H1 (cell line): ENCODE measurements at regions not wholly inside any gene's neighbourhood (a gene's known extent, or its start where the extent isn't known, plus 50 kb on each side); places are given as distances from the start of the nearest gene placed in this dataset.

Experiments used
- CTCF ChIA-PET: fragments of 300-600 bp; sonication (Branson Sonifier 250); formaldehyde crosslinking; loops from one replicate; lab custom pipeline; 2021; ENCODE audit not compliant: partially characterized antibody; lab: Charles Lee
- POLR2A ChIA-PET: fragments of 300-600 bp; sonication (Branson Sonifier 250); formaldehyde crosslinking; loops from one replicate; lab custom pipeline; 2021; ENCODE audit warnings: inconsistent platforms; ENCODE audit not compliant: partially characterized antibody; lab: Charles Lee
- DNase-seq, 2 experiments: peaks; one replicate each; pipeline versions ENCODE4 v3.0.0 to v3.0.0-alpha.2; 2010 to 2022; ENCODE audit warnings: low spot score in 2 of 2, low read depth in 1 of 2, mixed read lengths in 1 of 2
- FAIRE-seq: peaks from 2 replicates; lab custom pipeline; 2011; peaks lifted over from hg19 to GRCh38; lab: Jason Lieb, UNC
- H2AFZ ChIP-seq: 2 replicates; pipeline ENCODE4 v1.8.1; 2012; ENCODE audit warnings: low read length, inconsistent platforms
- H2AK5ac ChIP-seq: 2 replicates; pipeline ENCODE4 v1.6.1; 2013; ENCODE audit warnings: low read depth, low read length
- H2BK120ac ChIP-seq: replicated peaks from 2 replicates; pipeline ENCODE3; 2013; ENCODE audit warnings: low read depth, low read length, inconsistent platforms
- H2BK12ac ChIP-seq: 2 replicates; pipeline ENCODE4 v1.6.1; 2013; ENCODE audit warnings: low read depth, low read length
- H2BK15ac ChIP-seq: 2 replicates; pipeline ENCODE4 v1.6.1; 2013; ENCODE audit warnings: low read length
- H2BK20ac ChIP-seq: 2 replicates; pipeline ENCODE4 v1.6.1; 2013; ENCODE audit warnings: low read length
- H2BK5ac ChIP-seq: 2 replicates; pipeline ENCODE4 v1.6.1; 2013; ENCODE audit warnings: low read depth, low read length
- H3K14ac ChIP-seq: 2 replicates; pipeline ENCODE4 v1.6.1; 2013; ENCODE audit warnings: inconsistent platforms; ENCODE audit not compliant: insufficient read length
- H3K18ac ChIP-seq: 2 replicates; pipeline ENCODE4 v1.6.1; 2013; ENCODE audit warnings: low read length; ENCODE audit errors: extremely low read depth
- H3K23ac ChIP-seq: 2 replicates; pipeline ENCODE4 v1.6.1; 2013; ENCODE audit warnings: inconsistent platforms; ENCODE audit not compliant: insufficient read length
- H3K23me2 ChIP-seq: 2 replicates; pipeline ENCODE4 v1.6.1; 2013; ENCODE audit warnings: low read depth, low read length
- H3K27ac ChIP-seq: 2 replicates; pipeline ENCODE4 v1.6.1; 2011; ENCODE audit warnings: low read depth, low read length, inconsistent platforms
- H3K27me3 ChIP-seq, 4 experiments: replicated peaks in 1 of 4; 1 replicate in 1 of 4; 2 replicates in 3 of 4; pipeline versions ENCODE4 v1.6.1 to v1.8.1; 2011 to 2013; ENCODE audit warnings: low read length in 3 of 4, mild to moderate bottlenecking in 3 of 4, inconsistent platforms in 2 of 4, mixed read lengths in 2 of 4, moderate library complexity in 1 of 4; ENCODE audit not compliant: control insufficient read depth in 3 of 4, insufficient read depth in 3 of 4; ENCODE audit errors: extremely low read depth in 1 of 4
- H3K36me3 ChIP-seq, 4 experiments: 2 replicates each; pipeline versions ENCODE4 v1.6.1 to v1.8.1; 2011 to 2013; ENCODE audit warnings: mild to moderate bottlenecking in 4 of 4, low read length in 3 of 4, moderate library complexity in 2 of 4, control low read depth in 1 of 4, inconsistent platforms in 1 of 4; ENCODE audit not compliant: insufficient read depth in 4 of 4, control insufficient read depth in 2 of 4
- H3K4ac ChIP-seq: replicated peaks from 2 replicates; pipeline ENCODE3; 2013; ENCODE audit warnings: low read length, low read depth, mixed read lengths, inconsistent platforms; ENCODE audit not compliant: insufficient read length
- H3K4me1 ChIP-seq, 4 experiments: replicated peaks in 1 of 4; 1 replicate in 1 of 4; 2 replicates in 3 of 4; pipeline versions ENCODE4 v1.6.1 to v1.8.1; 2011 to 2013; ENCODE audit warnings: low read length in 3 of 4, inconsistent platforms in 2 of 4, mixed read lengths in 1 of 4; ENCODE audit not compliant: insufficient read depth in 4 of 4, control insufficient read depth in 3 of 4
- H3K4me2 ChIP-seq, 2 experiments: 2 replicates each; pipeline versions ENCODE4 v1.6.1 to v1.8.1; 2011 to 2013; ENCODE audit warnings: low read depth in 2 of 2, low read length in 2 of 2, control low read depth in 1 of 2, inconsistent platforms in 1 of 2, mild to moderate bottlenecking in 1 of 2; ENCODE audit not compliant: insufficient read depth in 1 of 2
- H3K4me3 ChIP-seq, 4 experiments: fragments of 200-600, 300-600 bp in 1 of 4; sonication (generic), shearing (Covaris generic), sonication (Bioruptor Twin) in 1 of 4; 2 replicates each; pipeline versions ENCODE4 v1.5.1 to v1.8.1; 2011 to 2016; ENCODE audit warnings: low read length in 4 of 4, low read depth in 3 of 4, control low read depth in 2 of 4, inconsistent platforms in 2 of 4, mild to moderate bottlenecking in 2 of 4, mixed read lengths in 1 of 4, moderate library complexity in 1 of 4; ENCODE audit not compliant: insufficient read depth in 2 of 4; ENCODE audit errors: extremely low read depth in 1 of 4
- H3K56ac ChIP-seq: replicated peaks from 2 replicates; pipeline ENCODE3; 2013; ENCODE audit warnings: low read depth, mild to moderate bottlenecking, mixed read lengths, low read length, inconsistent platforms; ENCODE audit not compliant: insufficient read length
- H3K79me1 ChIP-seq: 2 replicates; pipeline ENCODE4 v1.6.1; 2013; ENCODE audit warnings: low read depth, low read length, control low read depth
- H3K79me2 ChIP-seq, 2 experiments: 2 replicates each; pipeline versions ENCODE4 v1.6.1 to v1.8.1; 2012 to 2013; ENCODE audit warnings: low read length in 2 of 2, mild to moderate bottlenecking in 2 of 2, inconsistent platforms in 1 of 2; ENCODE audit not compliant: insufficient read depth in 2 of 2, control insufficient read depth in 1 of 2
- H3K9ac ChIP-seq, 4 experiments: replicated peaks in 1 of 4; 1 replicate in 1 of 4; 2 replicates in 3 of 4; pipeline versions ENCODE4 v1.6.1 to v1.8.1; 2011 to 2013; ENCODE audit warnings: low read depth in 3 of 4, low read length in 3 of 4, control low read depth in 2 of 4, mild to moderate bottlenecking in 2 of 4, moderate library complexity in 2 of 4, inconsistent platforms in 1 of 4; ENCODE audit errors: extremely low read depth in 1 of 4
- H3K9me3 ChIP-seq, 2 experiments: 2 replicates each; pipeline versions ENCODE4 v1.6.1 to v1.8.1; 2012 to 2013; ENCODE audit warnings: mild to moderate bottlenecking in 2 of 2, moderate library complexity in 2 of 2, control low read depth in 1 of 2, inconsistent platforms in 1 of 2, low read depth in 1 of 2, low read length in 1 of 2, mixed read lengths in 1 of 2; ENCODE audit not compliant: insufficient read depth in 2 of 2
- H4K20me1 ChIP-seq, 2 experiments: replicated peaks in 1 of 2; 2 replicates each; pipeline versions ENCODE3 to v1.8.1; 2011 to 2013; ENCODE audit warnings: inconsistent platforms in 2 of 2, low read length in 2 of 2, mild to moderate bottlenecking in 1 of 2; ENCODE audit not compliant: insufficient read depth in 2 of 2, control insufficient read depth in 1 of 2
- H4K5ac ChIP-seq: 2 replicates; pipeline ENCODE4 v1.6.1; 2013; ENCODE audit warnings: low read length, low read depth, mixed read lengths, inconsistent platforms; ENCODE audit not compliant: insufficient read length
- H4K8ac ChIP-seq: 2 replicates; pipeline ENCODE4 v1.8.0; 2013; ENCODE audit warnings: mild to moderate bottlenecking, moderate library complexity, low read length, inconsistent platforms; ENCODE audit not compliant: insufficient read depth; ENCODE audit errors: extremely low read depth
- H4K91ac ChIP-seq: replicated peaks from 2 replicates; pipeline ENCODE3; 2013; ENCODE audit warnings: low read length, mixed read lengths, inconsistent platforms; ENCODE audit not compliant: insufficient read length
- BACH1 ChIP-seq: IDR thresholded peaks from 2 replicates; pipeline ENCODE4 v1.6.1; 2012; ENCODE audit warnings: low read length, improper control_type of control experiment
- EGR1 ChIP-seq: IDR thresholded peaks from 2 replicates; pipeline ENCODE4 v1.6.1; 2011; ENCODE audit warnings: low read depth, low read length, borderline replicate concordance
- HDAC6 ChIP-seq: IDR thresholded peaks from one replicate; pipeline ENCODE4 v1.7.1; 2012; ENCODE audit warnings: low read depth, mild to moderate bottlenecking, inconsistent platforms, low read length, moderate library complexity
- PHF8 ChIP-seq: fragments of 200-600 bp; sonication (generic); conservative IDR thresholded peaks from 2 replicates; pipeline ENCODE4 v1.7.1; 2012; ENCODE audit warnings: low read depth, mild to moderate bottlenecking, inconsistent platforms, low read length, moderate library complexity
- TCF12 ChIP-seq: IDR thresholded peaks from 2 replicates; pipeline ENCODE4 v1.6.1; 2011; ENCODE audit warnings: low read depth, mild to moderate bottlenecking, low read length
- WGBS, 2 experiments: shearing (Covaris generic) in 1 of 2; methylation state at CpG; one replicate each; pipeline versions ENCODE4 v1.1.6 to v1.1.7; 2013 to 2015; ENCODE audit warnings: low lambda C conversion rate in 2 of 2, mixed read lengths in 2 of 2, inconsistent platforms in 1 of 2, low coverage in 1 of 2, missing lambda C conversion rate in 1 of 2; ENCODE audit not compliant: insufficient replicate concordance in 2 of 2, insufficient coverage in 1 of 2, insufficient read length in 1 of 2; ENCODE audit errors: extremely low coverage in 1 of 2, missing lambda C conversion rate in 1 of 2; 5-methylcytosine and 5-hydroxymethylcytosine counted together

DNA sequence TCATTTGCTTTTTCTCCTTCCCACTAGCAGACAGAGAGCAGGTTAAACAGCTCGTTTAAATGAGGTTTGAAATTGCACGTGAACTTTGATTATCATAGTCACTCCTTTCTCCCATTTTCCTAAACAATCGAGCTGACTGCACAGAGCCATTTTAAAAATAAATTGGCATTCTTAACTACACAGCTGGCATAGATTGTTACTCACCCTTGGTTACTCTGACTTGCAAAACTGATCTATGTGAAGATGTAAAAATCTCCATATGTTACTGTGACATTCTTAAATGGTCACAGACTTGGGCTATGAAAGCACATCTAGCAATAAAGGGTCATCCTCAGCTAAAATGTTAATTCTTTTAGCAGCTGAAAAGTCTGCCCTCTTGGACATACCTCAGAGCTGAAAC, 368.5 kb downstream of the DTWD2 start:
- no peaks in the 10 kb centered on the region for H3K27me3 ChIP-seq
- CTCF ChIA-PET = interaction anchor here (0.6 to 1.5 kb wide), 5 partner anchors 9 to 715 kb away, joined by 3 to 7 read pairs (median 3); no protein-coding TSS in a partner anchor
- no peak for DNase-seq
- no peak for TF ChIP-seq TCF12
- no peak for TF ChIP-seq EGR1
- no peak for TF ChIP-seq PHF8
- no peak for TF ChIP-seq HDAC6
- TF ChIP-seq BACH1 = no peak
- TF ChIP-seq, all 59 proteins: peak for 0
- Histone ChIP-seq H2BK120ac (no peak overlapping the region), H3K14ac (no peak overlapping the region), H2BK20ac (no peak overlapping the region), H3K9ac (no peak overlapping the region), H3K56ac (no peak overlapping the region), H4K91ac (no peak overlapping the region), H3K4me3 (no peak overlapping the region), H3K4me1 (no peaks in the 10 kb centered on the region), H3K36me3 (no peaks in the 10 kb centered on the region), H4K8ac (no peak overlapping the region), H2BK15ac (no peak overlapping the region), H3K79me2 (no peaks in the 10 kb centered on the region), H3K23ac (no peak overlapping the region), H3K9me3 (no peaks in the 10 kb centered on the region), H2AK5ac (no peak overlapping the region), H4K5ac (no peak overlapping the region), H2BK5ac (no peak overlapping the region), H4K20me1 (no peaks in the 10 kb centered on the region), H3K27ac (no peak overlapping the region), H3K4ac (no peak overlapping the region), H3K18ac (no peak overlapping the region), H3K79me1 (no peaks in the 10 kb centered on the region), H2BK12ac (no peak overlapping the region), H3K23me2 (no peaks in the 10 kb centered on the region), H2AFZ (no peak overlapping the region), H3K4me2 (no peak overlapping the region)
- FAIRE-seq = no peak
- 82% methylated on average over 3 of the region's 3 CpGs; no CpG with 5 or more reads in 1 of the 2 experiments for WGBS, 2 experiments
- POLR2A ChIA-PET = no interaction called here
